ENCODE measurements at regions not wholly inside any gene's neighbourhood (a gene's known extent, or its start where the extent isn't known, plus 50 kb on each side); places are given as distances from the start of the nearest gene placed in this dataset.

DNA sequence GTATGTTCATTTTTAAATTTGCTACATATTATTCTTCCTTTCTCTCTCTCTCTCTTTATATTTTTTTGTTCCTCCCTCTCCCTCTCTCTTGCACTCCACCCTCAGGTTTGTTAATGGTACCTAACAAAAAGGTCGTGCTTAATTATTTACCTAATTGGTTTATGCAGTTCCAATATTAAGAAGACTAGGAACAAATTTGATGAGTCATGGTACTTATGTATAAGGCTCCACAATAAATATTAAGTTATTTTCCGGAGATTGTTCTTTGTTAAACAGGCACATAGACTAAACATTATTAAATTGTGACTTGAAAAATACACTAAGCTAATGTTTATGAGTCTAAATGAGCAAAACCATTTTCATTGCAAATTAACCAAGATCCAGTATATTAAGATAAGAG is 1200.8 kb upstream of the ALCAM start:
- 81 to 88% (median 86%) methylated on average over 2 of the region's 2 CpGs for WGBS, 3 donors
- no peak for ATAC-seq

GRCh38 chr3:104168386-104168785 is 1198.3 kb upstream of the ALCAM start:
- TF ChIP-seq, protein P1, sequence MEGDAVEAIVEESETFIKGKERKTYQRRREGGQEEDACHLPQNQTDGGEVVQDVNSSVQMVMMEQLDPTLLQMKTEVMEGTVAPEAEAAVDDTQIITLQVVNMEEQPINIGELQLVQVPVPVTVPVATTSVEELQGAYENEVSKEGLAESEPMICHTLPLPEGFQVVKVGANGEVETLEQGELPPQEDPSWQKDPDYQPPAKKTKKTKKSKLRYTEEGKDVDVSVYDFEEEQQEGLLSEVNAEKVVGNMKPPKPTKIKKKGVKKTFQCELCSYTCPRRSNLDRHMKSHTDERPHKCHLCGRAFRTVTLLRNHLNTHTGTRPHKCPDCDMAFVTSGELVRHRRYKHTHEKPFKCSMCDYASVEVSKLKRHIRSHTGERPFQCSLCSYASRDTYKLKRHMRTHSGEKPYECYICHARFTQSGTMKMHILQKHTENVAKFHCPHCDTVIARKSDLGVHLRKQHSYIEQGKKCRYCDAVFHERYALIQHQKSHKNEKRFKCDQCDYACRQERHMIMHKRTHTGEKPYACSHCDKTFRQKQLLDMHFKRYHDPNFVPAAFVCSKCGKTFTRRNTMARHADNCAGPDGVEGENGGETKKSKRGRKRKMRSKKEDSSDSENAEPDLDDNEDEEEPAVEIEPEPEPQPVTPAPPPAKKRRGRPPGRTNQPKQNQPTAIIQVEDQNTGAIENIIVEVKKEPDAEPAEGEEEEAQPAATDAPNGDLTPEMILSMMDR (IDR thresholded peaks at IDR 0.05) = no peak

More for the DNA sequence above, 1200.8 kb upstream of the ALCAM start:
- Histone ChIP-seq H3K36me3 (ENCODE audit: insufficient read depth in 1 of 2, low read depth in 1 of 2) (no peaks in the 10 kb centered on the region), H3K9me3 (no peaks in the 10 kb centered on the region), H3K4me3 (no peak overlapping the region), H3K4me1 (no peaks in the 10 kb centered on the region), H3K27ac (no peak overlapping the region), H3K27me3 (ENCODE audit: insufficient read depth in 3 of 3, low read length in 2 of 3) (no peaks in the 10 kb centered on the region)
- TF ChIP-seq, protein P1 (IDR thresholded peaks at IDR 0.05) = no peak
- intact Hi-C loops (cut with DNase I) = no loop called here
- DNase-seq = no peak

GRCh38 chr3:104175696-104176095 is 1191.0 kb upstream of the ALCAM start:
- Histone ChIP-seq H3K27ac (no peak overlapping the region), H3K27me3 (ENCODE audit: insufficient read depth in 3 of 3, low read length in 2 of 3) (no peaks in the 10 kb centered on the region), H3K36me3 (ENCODE audit: insufficient read depth in 1 of 2, low read depth in 1 of 2) (no peaks in the 10 kb centered on the region), H3K9me3 (no peaks in the 10 kb centered on the region), H3K4me3 (no peak overlapping the region), H3K4me1 (no peaks in the 10 kb centered on the region)
- ATAC-seq = no peak
- whole genome bisulfite sequencing, 3 donors = 75 to 78% (median 77%) methylated on average over 3 of the region's 3 CpGs
- no peak for DNase-seq
- TF ChIP-seq, protein P1 (IDR thresholded peaks at IDR 0.05) = no peak
- intact Hi-C loops (cut with DNase I) = no loop called here

More at GRCh38 chr3:104168386-104168785, 1198.3 kb upstream of the ALCAM start:
- WGBS, 3 donors = 81 to 88% (median 84%) methylated on average over 3 of the region's 3 CpGs
- H3K36me3 ChIP-seq (ENCODE audit: insufficient read depth in 1 of 2, low read depth in 1 of 2) = no peaks in the 10 kb centered on the region
- intact Hi-C loops (cut with DNase I) = no loop called here
- H3K4me1 ChIP-seq = no peaks in the 10 kb centered on the region
- H3K9me3 ChIP-seq = no peaks in the 10 kb centered on the region
- ATAC-seq = no peak
- no peak for DNase-seq
- H3K27me3 ChIP-seq (ENCODE audit: insufficient read depth in 3 of 3, low read length in 2 of 3) = no peaks in the 10 kb centered on the region
- H3K27ac ChIP-seq = no peak overlapping the region
- H3K4me3 ChIP-seq = no peak overlapping the region

- Histone ChIP-seq H3K9me3 (no peaks in the 10 kb centered on the region), H3K27me3 (ENCODE audit: insufficient read depth in 3 of 3, low read length in 2 of 3) (no peaks in the 10 kb centered on the region), H3K4me3 (no peak overlapping the region), H3K27ac (no peak overlapping the region), H3K4me1 (no peaks in the 10 kb centered on the region), H3K36me3 (ENCODE audit: insufficient read depth in 1 of 2, low read depth in 1 of 2) (no peaks in the 10 kb centered on the region)
- intact Hi-C loops (cut with DNase I) = no loop called here
- 51 to 89% (median 52%) methylated on average over 1 of the region's 1 CpG for WGBS, 3 donors
- no peak for ATAC-seq
- DNase-seq = no peak
- TF ChIP-seq, protein P1 (IDR thresholded peaks at IDR 0.05) = no peak
Measured at GRCh38 chr3:104176706-104177105, 1190.0 kb upstream of the ALCAM start.

DNA sequence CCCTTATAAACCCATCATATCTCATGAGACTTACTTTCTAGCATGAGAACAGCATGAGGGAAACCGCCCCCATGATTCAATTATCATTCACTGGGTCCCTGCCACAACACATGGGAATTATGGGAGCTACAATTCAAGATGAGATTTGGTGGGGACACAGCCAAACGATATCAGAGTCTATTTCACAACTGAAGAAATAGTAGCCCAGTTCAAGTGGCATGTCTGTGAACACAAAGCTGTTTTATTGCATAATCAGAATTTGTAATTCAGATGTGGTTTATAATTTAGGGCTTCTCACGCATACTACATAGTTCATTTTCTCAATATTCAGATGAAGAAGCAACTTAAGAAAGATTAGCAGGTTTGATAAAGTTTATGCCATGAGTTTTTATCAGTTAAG is 1188.0 kb upstream of the ALCAM start:
- Histone ChIP-seq H3K4me3 (no peak overlapping the region), H3K27me3 (ENCODE audit: insufficient read depth in 3 of 3, low read length in 2 of 3) (no peaks in the 10 kb centered on the region), H3K9me3 (no peaks in the 10 kb centered on the region), H3K4me1 (no peaks in the 10 kb centered on the region), H3K27ac (no peak overlapping the region), H3K36me3 (ENCODE audit: insufficient read depth in 1 of 2, low read depth in 1 of 2) (no peaks in the 10 kb centered on the region)
- intact Hi-C loops (cut with DNase I) = no loop called here
- DNase-seq = no peak
- 81 to 87% (median 84%) methylated on average over 3 of the region's 3 CpGs for WGBS, 3 donors
- no peak for ATAC-seq
- TF ChIP-seq, protein P1 (IDR thresholded peaks at IDR 0.05) = no peak

All from psoas muscle (tissue), 7 donors.